NCI-H526 (cell line): ENCODE measurements at regions not wholly inside any gene's neighbourhood (a gene's known extent, or its start where the extent isn't known, plus 50 kb on each side); places are given as distances from the start of the nearest gene placed in this dataset.

Experiments
- DNase-seq, 2 experiments: peaks; one replicate each; lab custom pipeline; 2025; lab: John Stamatoyannopoulos, UW

- no peak for DNase-seq
These were observed 105.5 kb upstream of the CPLX2 start for GRCh38 chr5:175765858-175766257.

- no peak for DNase-seq
These were observed 104.4 kb upstream of the CPLX2 start for GRCh38 chr5:175766963-175767362.

- peak in 1 of 2 experiments; percentile 10 for DNase-seq
These were observed 98.4 kb upstream of the CPLX2 start for GRCh38 chr5:175772747-175773533.

- DNase-seq, result no peak
These were observed 97.8 kb upstream of the CPLX2 start for GRCh38 chr5:175773534-175774070.

- no peak for DNase-seq
These were observed 96.0 kb upstream of the CPLX2 start for GRCh38 chr5:175775416-175775815.

- no peak for DNase-seq
These were observed 92.4 kb upstream of the CPLX2 start for GRCh38 chr5:175778951-175779503.

- no peak for DNase-seq
These were observed 87.6 kb upstream of the CPLX2 start for GRCh38 chr5:175783739-175784138.

- DNase-seq, result no peak
These were observed 87.1 kb upstream of the CPLX2 start for GRCh38 chr5:175784230-175784629.

- no peak for DNase-seq
These were observed 85.7 kb upstream of the CPLX2 start for GRCh38 chr5:175785681-175786080.

GRCh38 chr5:175788155-175788787 lies 83.1 kb upstream of the CPLX2 start:
- no peak for DNase-seq

- peak in 1 of 2 experiments; percentile 1 for DNase-seq
These were observed 81.7 kb upstream of the CPLX2 start for GRCh38 chr5:175789670-175790069.

- DNase-seq, result no peak
These were observed 80.6 kb upstream of the CPLX2 start for GRCh38 chr5:175790796-175791195.

GRCh38 chr5:175795959-175796358 lies 75.4 kb upstream of the CPLX2 start:
- DNase-seq, result peak; percentile 89 to 90

GRCh38 chr5:175796536-175797499 lies 74.6 kb upstream of the CPLX2 start:
- peak; percentile 43 to 76 for DNase-seq

- peak; percentile 69 to 81 for DNase-seq
These were observed 73.8 kb upstream of the CPLX2 start for GRCh38 chr5:175797521-175798038.

- DNase-seq, result no peak
These were observed 72.8 kb upstream of the CPLX2 start for GRCh38 chr5:175798626-175799025.

GRCh38 chr5:175800656-175801081 lies 70.7 kb upstream of the CPLX2 start:
- no peak for DNase-seq

GRCh38 chr5:175802361-175802760 lies 69.0 kb upstream of the CPLX2 start:
- no peak for DNase-seq

- no peak for DNase-seq
These were observed 68.1 kb upstream of the CPLX2 start for GRCh38 chr5:175803254-175803653.

GRCh38 chr5:175803736-175804454 lies 67.5 kb upstream of the CPLX2 start:
- DNase-seq, result no peak
